NCI-H2171 treated with DMSO at 0.1 percent for 48 hours (cell line): ENCODE measurements at regions not wholly inside any gene's neighbourhood (a gene's known extent, or its start where the extent isn't known, plus 50 kb on each side); places are given as distances from the start of the nearest gene placed in this dataset.

Source experiments
- DNase-seq: peaks from one replicate; lab custom pipeline; 2025; lab: John Stamatoyannopoulos, UW

GRCh38 chr3:193827871-193828270 lies 234.9 kb downstream of the OPA1 start:
- DNase-seq = no peak

- no peak for DNase-seq
Observed at GRCh38 chr3:193828477-193828876, 235.5 kb downstream of the OPA1 start.

- DNase-seq = no peak
Observed at GRCh38 chr3:193829781-193830180, 236.8 kb downstream of the OPA1 start.

GRCh38 chr3:193830791-193831191 lies 237.8 kb downstream of the OPA1 start:
- peak; percentile 85 for DNase-seq

- DNase-seq = peak; percentile 17
Observed at GRCh38 chr3:193831495-193832455, 238.8 kb downstream of the OPA1 start.

- DNase-seq = no peak
Observed at GRCh38 chr3:193832833-193833413, 239.9 kb downstream of the OPA1 start.

- DNase-seq = no peak
Observed at GRCh38 chr3:193833592-193833991, 240.6 kb downstream of the OPA1 start.

- no peak for DNase-seq
Observed at GRCh38 chr3:193835414-193835813, 242.4 kb downstream of the OPA1 start.

GRCh38 chr3:193836511-193836910 lies 243.5 kb downstream of the OPA1 start:
- DNase-seq = no peak

GRCh38 chr3:193836918-193837317 lies 243.9 kb downstream of the OPA1 start:
- DNase-seq = no peak

- no peak for DNase-seq
Observed at GRCh38 chr3:193837347-193837827, 244.4 kb downstream of the OPA1 start.

GRCh38 chr3:193840111-193840641 lies 247.2 kb downstream of the OPA1 start:
- no peak for DNase-seq

- no peak for DNase-seq
Observed at GRCh38 chr3:193841581-193841980, 248.6 kb downstream of the OPA1 start.

GRCh38 chr3:193842029-193842798 lies 249.2 kb downstream of the OPA1 start:
- DNase-seq = no peak

- no peak for DNase-seq
Observed at GRCh38 chr3:193842832-193843473, 249.9 kb downstream of the OPA1 start.

- DNase-seq = no peak
Observed at GRCh38 chr3:193843474-193844301, 250.7 kb downstream of the OPA1 start.

GRCh38 chr3:193844472-193844871 lies 251.5 kb downstream of the OPA1 start:
- DNase-seq = no peak

GRCh38 chr3:193845144-193845543 lies 252.1 kb downstream of the OPA1 start:
- DNase-seq = no peak

GRCh38 chr3:193846569-193846968 lies 253.6 kb downstream of the OPA1 start:
- no peak for DNase-seq

- no peak for DNase-seq
Observed at GRCh38 chr3:193847402-193847801, 254.4 kb downstream of the OPA1 start.

GRCh38 chr3:193848547-193848946 lies 255.5 kb downstream of the OPA1 start:
- DNase-seq = no peak
